ENCODE measurements at regions not wholly inside any gene's neighbourhood (a gene's known extent, or its start where the extent isn't known, plus 50 kb on each side); places are given as distances from the start of the nearest gene placed in this dataset.

GRCh38 chr18:44467718-44468117, 213.0 kb upstream of the SETBP1 start:
- DNase-seq, result no peak

- no peak for DNase-seq
Measured at GRCh38 chr18:44473394-44474066, 207.2 kb upstream of the SETBP1 start.

- DNase-seq, result no peak
Measured at GRCh38 chr18:44474067-44474411, 206.6 kb upstream of the SETBP1 start.

- no peak for DNase-seq
Measured at GRCh38 chr18:44474591-44474990, 206.1 kb upstream of the SETBP1 start.

GRCh38 chr18:44482761-44483160, 197.9 kb upstream of the SETBP1 start:
- DNase-seq, result no peak

GRCh38 chr18:44495151-44495550, 185.5 kb upstream of the SETBP1 start:
- no peak for DNase-seq

GRCh38 chr18:44497311-44497710, 183.4 kb upstream of the SETBP1 start:
- no peak for DNase-seq

GRCh38 chr18:44497757-44498490, 182.8 kb upstream of the SETBP1 start:
- DNase-seq, result no peak

- no peak for DNase-seq
Measured at GRCh38 chr18:44500808-44501610, 179.7 kb upstream of the SETBP1 start.

- DNase-seq, result no peak
Measured at GRCh38 chr18:44502221-44502620, 178.5 kb upstream of the SETBP1 start.

GRCh38 chr18:44502790-44503189, 177.9 kb upstream of the SETBP1 start:
- no peak for DNase-seq

- no peak for DNase-seq
Measured at GRCh38 chr18:44503854-44504253, 176.8 kb upstream of the SETBP1 start.

GRCh38 chr18:44507729-44508325, 172.9 kb upstream of the SETBP1 start:
- no peak for DNase-seq

- DNase-seq, result no peak
Measured at GRCh38 chr18:44508474-44508873, 172.2 kb upstream of the SETBP1 start.

GRCh38 chr18:44509048-44509447, 171.6 kb upstream of the SETBP1 start:
- no peak for DNase-seq

- DNase-seq, result no peak
Measured at GRCh38 chr18:44510390-44510789, 170.3 kb upstream of the SETBP1 start.

- no peak for DNase-seq
Measured at GRCh38 chr18:44513233-44513632, 167.5 kb upstream of the SETBP1 start.

- no peak for DNase-seq
Measured at GRCh38 chr18:44514106-44514505, 166.6 kb upstream of the SETBP1 start.

- DNase-seq, result no peak
Measured at GRCh38 chr18:44514766-44515165, 165.9 kb upstream of the SETBP1 start.

- DNase-seq, result no peak
Measured at GRCh38 chr18:44516450-44516849, 164.2 kb upstream of the SETBP1 start.

- DNase-seq, result no peak
Measured at GRCh38 chr18:44517136-44517535, 163.6 kb upstream of the SETBP1 start.

- no peak for DNase-seq
Measured at GRCh38 chr18:44518091-44518615, 162.5 kb upstream of the SETBP1 start.

GRCh38 chr18:44518666-44519065, 162.0 kb upstream of the SETBP1 start:
- no peak for DNase-seq
